ENCODE measurements at regions not wholly inside any gene's neighbourhood (a gene's known extent, or its start where the extent isn't known, plus 50 kb on each side); places are given as distances from the start of the nearest gene placed in this dataset.
"Not testable (repeated sequence)": the region's sequence is repeated elsewhere in the genome, so short reads cannot be mapped to it uniquely, and the experiment has no call there.

- no peak for DNase-seq (ENCODE audit: low read depth)
These were observed 534.7 kb upstream of the IL12A start for GRCh38 chr3:159453945-159454344.

DNA sequence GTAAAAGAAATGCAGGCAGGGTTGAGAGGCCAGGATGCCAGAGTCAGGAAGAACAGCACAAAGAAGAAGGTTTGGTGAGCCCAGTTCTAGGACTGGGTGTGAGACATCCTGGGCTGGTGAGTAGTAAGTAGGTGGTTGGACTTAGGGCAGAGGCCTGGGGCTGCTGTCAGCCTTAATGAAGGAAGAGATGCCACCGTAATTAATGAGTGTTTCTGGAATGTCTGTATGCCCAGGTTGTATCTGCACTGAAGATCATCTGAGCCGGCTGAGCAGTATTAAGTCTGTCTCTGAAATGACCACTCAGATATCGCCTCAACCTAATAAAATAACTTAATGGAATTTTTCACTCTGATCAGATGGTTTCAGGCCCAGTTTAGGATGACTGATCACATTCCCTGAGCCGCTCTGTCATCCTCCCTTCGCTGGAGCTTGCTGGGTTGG, 532.9 kb upstream of the IL12A start:
- no peak for DNase-seq (ENCODE audit: low read depth)

- DNase-seq (ENCODE audit: low read depth), result no peak
These were observed 530.6 kb upstream of the IL12A start for GRCh38 chr3:159458010-159458409.

DNA sequence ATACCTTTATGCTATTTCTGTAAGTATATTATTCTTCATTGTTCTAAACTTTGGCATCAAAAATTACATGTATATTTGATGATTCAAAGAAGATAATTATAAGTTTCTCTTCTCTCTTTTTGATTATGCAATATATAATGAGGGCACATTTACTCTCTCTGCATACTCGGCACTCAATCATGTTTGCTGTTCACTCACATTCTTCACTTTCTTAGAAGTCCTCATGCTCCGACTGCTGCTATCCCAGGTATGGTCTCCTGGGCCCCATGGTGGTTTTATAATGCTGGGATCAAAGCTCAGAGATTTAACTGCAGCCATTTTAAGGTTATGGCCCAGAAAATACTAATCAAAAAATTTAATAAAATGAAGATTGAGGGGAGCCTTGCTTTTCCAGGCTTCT, 529.7 kb upstream of the IL12A start:
- no peak for DNase-seq (ENCODE audit: low read depth)

- no peak for DNase-seq (ENCODE audit: low read depth)
These were observed 516.0 kb upstream of the IL12A start for GRCh38 chr3:159472611-159473010.

DNA sequence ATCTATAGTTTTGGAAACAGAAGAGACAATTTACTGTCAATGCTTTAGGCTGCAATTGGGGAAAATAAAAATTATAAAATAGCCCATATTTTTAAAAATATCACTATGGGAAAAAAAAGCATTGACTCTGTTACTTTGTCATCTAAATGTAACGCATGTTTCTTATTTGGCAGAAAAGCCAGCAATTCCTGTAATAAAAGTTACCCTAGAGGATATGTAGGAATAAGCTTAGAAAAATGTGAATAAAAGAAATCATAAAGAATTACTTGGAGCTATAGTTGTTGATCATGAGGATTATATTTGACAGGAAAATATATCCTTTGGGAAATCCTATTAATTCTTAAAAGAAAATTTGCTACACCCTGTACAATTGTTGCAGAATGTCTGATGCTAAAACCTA, 515.4 kb upstream of the IL12A start:
- no peak for DNase-seq (ENCODE audit: low read depth)

- no peak for DNase-seq (ENCODE audit: low read depth)
These were observed 508.6 kb upstream of the IL12A start for GRCh38 chr3:159480046-159480445.

DNA sequence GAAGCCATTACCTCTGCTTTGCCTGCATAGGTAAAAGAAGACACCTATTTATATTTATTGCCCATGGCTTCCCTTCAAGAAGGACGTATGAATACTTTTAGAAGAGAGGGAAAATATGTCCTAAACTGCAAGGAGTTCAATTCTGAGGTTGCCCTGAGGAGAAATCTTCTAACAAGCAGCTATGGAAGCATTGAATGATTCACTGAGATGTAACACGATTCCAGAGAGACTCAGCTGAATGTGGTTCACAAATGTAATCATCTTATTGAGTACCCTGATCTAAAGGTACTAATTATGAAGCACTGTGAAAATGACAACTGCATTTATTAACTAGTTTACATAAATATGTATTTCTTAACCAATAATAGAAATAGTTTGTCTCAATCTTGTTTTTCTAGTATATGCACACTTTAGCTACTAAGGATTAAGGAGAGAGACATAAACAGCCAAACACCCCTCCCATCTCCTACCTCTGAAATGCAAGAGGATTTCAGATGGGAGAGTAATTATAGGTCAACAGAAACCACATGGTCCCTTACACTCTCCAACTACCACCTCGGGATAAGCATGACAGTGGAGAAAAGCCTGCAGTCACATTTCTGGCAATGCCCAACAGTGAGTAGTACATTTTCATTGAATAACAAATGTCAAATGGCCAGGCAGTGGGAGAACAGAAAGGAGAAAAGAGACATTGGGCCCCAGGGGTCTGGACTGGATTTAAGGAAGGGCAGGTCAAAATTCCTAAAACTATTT, 506.2 kb upstream of the IL12A start:
- no peak for DNase-seq (ENCODE audit: low read depth)

DNA sequence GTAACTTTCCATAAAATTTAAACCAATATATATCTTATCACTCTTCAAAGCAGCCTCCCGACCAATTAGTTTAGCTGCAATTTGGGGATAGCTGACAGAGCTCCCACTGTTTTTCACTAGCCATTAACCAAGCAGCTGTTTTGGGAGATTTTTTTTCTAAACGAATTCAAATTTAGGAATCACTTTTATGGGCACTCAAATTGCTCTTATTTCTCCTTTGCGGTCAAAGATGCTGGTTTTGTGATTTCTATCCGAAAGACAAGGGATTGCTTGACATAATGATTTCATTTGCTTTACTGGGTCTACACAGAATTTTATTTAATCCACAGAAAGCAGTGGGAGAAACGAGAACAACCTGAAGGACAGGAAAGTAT, 505.7 kb upstream of the IL12A start:
- DNase-seq (ENCODE audit: low read depth), result no peak

DNA sequence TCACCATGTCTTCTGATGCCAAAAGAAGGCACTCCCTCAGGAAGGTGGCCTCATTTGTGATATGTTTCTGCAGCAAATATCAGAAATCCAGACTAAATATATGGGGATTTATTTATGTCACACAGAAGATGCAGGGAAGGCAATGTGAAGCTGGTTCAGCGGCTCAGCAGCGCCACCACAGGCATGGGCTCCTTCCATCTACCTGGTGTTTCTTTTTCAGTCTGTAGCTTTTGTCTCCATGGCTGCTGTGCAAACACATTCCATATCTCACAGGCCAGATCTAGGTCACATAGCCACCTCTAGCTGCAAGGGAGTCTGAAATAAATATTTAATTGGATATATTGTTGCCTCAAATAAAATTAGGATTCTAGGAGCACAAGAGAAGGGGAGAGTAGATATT, 502.1 kb upstream of the IL12A start:
- no peak for DNase-seq (ENCODE audit: low read depth)

DNA sequence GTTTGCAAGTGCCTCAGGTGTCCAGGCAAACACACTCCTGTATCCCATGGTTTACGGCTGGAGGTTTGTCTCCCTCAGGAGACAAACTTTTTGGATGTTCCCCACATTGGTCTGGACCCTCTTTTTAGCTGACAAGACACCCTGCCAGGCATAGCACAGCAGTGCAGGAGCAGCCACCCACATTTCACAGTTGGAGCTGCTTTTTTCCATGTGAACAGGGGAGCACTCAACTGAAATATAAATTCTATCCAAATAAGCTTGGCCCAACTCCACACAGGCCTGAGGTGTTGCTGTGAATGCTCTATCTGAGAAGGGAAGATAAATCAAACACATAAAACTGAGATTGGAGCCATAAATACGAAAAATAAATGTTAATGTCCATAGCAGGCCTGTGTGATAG, 501.3 kb upstream of the IL12A start:
- DNase-seq (ENCODE audit: low read depth), result no peak

DNA sequence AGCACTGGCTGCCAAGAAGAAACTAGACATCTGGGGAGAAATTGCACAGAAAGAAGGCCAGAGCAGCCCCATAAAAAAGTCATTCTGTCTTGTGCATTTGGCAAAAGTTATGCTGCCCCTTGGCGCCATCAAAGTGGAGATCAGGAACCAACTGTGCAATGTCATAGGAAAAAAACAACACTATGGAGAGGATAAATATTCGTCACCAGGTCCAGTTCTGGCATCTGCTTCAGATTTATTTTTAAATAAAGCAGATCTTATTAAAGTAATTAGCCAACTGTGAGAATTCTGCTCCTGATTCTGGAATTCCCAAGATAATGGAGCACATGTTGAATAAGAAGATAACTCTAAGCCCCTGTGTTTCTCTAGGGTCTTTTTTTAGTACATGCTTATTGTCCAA, 500.0 kb upstream of the IL12A start:
- no peak for DNase-seq (ENCODE audit: low read depth)

DNA sequence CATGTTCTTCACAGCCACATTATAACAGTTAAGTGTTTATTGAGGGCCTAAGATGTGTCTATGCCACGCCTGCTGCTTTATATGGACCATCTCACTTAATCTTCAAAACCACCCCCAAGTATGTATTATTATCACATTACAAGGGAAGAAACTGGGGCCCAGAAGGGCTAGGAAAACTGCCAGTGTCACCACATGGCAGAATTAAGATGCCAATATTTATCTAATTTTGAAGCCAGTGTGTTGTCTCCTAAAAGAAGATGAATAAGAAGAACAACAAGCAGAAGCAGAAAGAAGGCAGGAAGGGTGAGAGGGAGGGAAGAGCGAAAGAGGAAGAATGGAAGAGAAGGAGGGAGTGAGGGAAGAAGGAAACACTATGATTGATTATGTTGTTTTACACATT, 491.3 kb upstream of the IL12A start:
- no peak for DNase-seq (ENCODE audit: low read depth)

GRCh38 chr3:159499031-159499793, 489.4 kb upstream of the IL12A start:
- no peak for DNase-seq (ENCODE audit: low read depth)

DNA sequence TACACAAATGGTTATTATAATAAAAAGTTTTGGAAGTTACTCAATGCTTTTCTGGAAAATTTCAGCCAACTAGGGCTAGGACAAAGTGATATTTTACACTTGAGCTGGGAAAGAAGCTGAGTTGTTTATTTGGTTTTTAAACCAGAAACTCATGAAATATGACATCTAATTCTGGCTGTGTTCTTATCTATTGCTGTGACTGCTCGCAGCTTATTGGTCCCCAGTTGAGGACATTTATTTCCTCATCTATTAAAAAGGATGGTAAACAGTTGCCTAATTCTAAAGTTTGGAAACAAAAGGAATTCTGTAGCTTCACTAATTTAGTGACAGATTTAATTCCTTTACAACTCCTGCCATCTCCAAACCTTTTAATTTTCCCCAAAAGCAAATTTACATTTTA, 487.6 kb upstream of the IL12A start:
- no peak for DNase-seq (ENCODE audit: low read depth)

- DNase-seq (ENCODE audit: low read depth), result no peak
These were observed 485.6 kb upstream of the IL12A start for GRCh38 chr3:159502986-159503385.

GRCh38 chr3:159510988-159511387, 477.6 kb upstream of the IL12A start:
- not testable (repeated sequence) for DNase-seq (ENCODE audit: low read depth)

- DNase-seq (ENCODE audit: low read depth), result no peak
These were observed 475.2 kb upstream of the IL12A start for GRCh38 chr3:159513444-159513843.

DNA sequence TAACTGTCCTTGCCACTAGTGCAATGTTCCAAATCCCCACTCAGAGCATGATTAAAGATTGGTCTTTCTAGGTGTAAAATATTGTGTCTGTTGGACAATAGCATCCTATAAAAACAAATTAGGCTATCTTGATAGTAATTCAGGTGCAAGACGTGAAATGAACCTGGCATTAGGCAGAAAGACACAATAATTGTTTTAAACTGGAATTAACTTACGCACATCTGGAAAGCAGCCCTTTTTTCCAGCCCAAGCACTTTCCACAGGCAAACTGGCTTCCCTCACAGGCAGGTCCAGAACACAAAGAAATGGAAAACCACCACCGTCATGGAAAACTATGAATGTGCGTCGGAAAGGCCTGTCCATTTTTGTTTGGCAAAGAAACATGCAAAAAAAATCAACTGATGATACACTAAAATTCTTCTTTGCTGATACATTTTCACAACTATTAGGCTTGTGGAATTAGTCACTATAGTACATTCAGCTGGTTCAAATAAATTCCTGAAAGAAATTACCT, 474.7 kb upstream of the IL12A start:
- no peak for DNase-seq (ENCODE audit: low read depth)

- DNase-seq (ENCODE audit: low read depth), result no peak
These were observed 471.5 kb upstream of the IL12A start for GRCh38 chr3:159517105-159517504.

DNA sequence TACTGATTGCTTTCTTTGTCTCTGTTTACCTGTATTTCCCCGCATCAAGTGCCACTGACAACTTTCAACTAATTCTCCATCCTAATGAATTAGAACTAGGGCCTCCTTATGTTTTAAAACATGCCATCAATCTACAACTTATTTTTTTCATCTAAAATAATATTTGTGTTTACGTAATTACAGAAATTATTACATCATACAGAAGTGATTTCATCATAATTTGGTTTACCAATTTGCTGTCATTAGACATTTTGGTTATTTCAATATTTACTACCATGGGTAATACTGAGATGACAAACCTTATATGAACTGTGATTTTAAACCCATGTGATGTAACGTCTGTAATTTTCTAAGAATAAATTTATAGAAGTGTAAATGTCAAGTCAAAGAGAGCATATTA, 468.0 kb upstream of the IL12A start:
- DNase-seq (ENCODE audit: low read depth), result no peak

- no peak for DNase-seq (ENCODE audit: low read depth)
These were observed 466.4 kb upstream of the IL12A start for GRCh38 chr3:159522276-159522675.

- no peak for DNase-seq (ENCODE audit: low read depth)
These were observed 460.3 kb upstream of the IL12A start for GRCh38 chr3:159528251-159528895.
